Midbrain (tissue), 1 donor: ENCODE measurements at regions not wholly inside any gene's neighbourhood (a gene's known extent, or its start where the extent isn't known, plus 50 kb on each side); places are given as distances from the start of the nearest gene placed in this dataset.
"Not testable (repeated sequence)": the region's sequence is repeated elsewhere in the genome, so short reads cannot be mapped to it uniquely, and the experiment has no call there.

Experiments
- DNase-seq: peaks from one replicate; lab custom pipeline; 2025; lab: John Stamatoyannopoulos, UW

DNA sequence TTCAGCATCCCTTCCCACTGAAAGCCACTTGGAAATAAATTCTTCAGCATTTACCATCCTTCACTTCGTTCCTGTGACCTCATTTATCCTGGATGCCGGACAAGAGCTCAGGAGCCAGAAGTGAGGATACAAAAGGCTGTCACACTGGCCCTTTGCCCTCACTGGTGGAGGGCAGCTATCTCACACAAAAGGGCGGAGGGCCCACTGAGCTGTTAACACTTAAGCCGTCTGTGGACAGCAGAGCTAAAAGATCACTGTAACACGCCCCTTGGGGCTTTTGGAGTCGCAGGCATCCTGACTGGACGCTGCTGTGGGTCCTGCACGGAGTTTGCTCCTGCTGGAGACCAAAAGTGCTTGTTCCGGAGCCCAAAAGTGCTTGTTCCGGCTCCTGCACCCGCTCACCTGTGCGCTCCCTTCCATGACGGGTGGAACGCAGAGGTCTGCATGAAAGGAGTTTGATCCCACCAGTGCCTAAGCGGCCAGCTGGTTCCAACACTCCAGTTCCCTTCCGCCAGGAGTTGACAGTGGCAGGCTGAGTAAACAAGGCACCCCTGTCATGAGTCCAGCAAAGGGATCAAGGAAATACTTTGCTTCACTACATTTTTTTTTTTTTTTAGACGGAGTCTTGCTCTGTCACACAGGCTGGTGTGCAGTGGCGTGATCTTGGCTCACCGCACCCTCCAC is 572.0 kb upstream of the LINC00305 start:
- DNase-seq: no peak

DNA sequence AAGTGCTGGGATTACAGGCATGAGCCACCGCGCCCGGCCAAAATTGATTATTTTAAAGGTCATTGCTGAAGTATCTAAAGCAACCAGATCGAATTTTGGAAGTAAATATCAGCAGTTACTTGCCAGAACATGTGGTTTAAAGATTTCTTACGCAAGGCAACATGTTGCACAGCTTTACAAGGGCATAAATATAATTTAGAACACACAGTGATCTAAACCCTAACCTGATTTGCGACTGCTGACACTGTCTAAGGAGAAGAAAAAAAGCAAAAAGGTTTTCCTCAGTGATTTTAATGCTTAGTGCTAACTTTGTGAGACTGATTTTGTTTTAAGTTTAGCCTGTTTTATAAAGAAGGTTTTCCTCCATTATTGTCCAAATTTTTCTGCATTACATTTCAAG is 569.9 kb upstream of the LINC00305 start:
- DNase-seq: no peak

DNA sequence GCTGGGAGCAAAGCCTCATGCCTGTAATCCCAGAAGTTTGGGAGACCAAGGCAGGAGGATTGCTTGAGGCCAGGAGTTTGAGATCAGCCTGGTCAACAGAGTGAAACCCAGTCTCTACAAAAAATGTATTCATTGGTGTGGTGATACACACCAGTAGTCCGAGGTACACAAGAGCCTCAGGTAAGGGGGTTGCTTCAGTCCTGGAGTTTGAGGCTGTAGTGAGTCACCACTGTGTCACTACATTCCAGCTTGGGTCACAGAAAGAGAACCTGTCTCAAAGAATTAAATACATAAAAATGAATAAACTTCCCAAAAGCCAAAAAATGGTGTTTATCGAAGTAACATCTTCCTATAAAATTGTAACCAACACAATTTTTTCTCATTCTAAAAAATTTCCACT is 568.1 kb upstream of the LINC00305 start:
- DNase-seq: no peak

DNA sequence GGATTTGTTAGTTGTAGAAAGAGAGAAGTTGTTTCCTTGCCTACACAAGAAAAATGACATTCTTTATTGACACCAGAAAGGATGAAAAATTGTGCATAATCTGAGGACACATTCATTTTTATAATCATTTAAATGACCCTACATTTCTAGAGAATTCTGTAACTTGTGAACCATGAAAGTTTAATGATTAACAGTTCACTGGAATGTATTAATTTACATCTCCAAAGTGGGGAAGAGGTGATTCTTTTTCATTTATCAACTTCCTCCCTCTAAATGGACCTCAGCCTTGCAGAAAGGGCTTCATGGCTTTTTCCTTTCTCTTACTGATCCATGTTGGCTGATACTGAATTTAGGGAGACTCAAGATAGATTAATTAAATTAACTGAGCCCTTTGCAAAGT is 565.2 kb upstream of the LINC00305 start:
- no peak for DNase-seq

DNA sequence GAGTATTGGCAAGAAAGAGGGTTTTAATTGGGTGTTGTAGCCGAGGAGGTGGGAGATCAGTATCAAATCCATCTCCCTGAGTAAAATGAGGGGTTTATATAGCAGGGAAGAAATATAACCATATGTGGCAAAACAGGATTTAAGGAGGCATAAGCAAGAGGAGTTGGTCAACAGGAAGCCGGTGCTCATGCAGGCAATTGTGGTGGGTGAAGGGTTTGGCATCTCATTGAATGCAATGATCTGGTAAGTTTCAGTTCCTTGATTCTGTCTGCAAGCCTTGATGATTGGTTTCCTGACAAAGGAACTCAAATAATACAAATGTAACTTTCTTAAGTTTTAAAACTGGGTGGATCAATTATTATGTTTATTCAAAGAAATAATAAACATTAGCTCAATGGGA is 564.4 kb upstream of the LINC00305 start:
- DNase-seq: no peak

DNA sequence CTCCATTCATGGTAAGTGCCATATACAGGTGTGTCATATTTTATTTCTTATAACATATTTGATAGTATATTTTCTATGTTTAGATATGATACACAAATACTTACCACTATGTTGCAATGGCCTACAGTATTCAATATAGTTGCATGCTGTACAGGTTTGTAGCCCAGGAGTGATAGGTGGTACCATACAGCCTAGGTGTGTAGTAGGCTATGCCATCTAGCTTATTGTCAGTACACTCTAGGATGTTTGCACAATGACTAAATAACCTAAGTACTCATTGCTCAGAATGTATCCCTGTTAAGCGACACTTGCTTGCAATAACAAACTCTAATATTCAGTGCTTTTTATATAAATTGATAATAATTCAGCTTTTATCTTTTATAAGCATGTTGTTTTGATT is 563.1 kb upstream of the LINC00305 start:
- no peak for DNase-seq

DNA sequence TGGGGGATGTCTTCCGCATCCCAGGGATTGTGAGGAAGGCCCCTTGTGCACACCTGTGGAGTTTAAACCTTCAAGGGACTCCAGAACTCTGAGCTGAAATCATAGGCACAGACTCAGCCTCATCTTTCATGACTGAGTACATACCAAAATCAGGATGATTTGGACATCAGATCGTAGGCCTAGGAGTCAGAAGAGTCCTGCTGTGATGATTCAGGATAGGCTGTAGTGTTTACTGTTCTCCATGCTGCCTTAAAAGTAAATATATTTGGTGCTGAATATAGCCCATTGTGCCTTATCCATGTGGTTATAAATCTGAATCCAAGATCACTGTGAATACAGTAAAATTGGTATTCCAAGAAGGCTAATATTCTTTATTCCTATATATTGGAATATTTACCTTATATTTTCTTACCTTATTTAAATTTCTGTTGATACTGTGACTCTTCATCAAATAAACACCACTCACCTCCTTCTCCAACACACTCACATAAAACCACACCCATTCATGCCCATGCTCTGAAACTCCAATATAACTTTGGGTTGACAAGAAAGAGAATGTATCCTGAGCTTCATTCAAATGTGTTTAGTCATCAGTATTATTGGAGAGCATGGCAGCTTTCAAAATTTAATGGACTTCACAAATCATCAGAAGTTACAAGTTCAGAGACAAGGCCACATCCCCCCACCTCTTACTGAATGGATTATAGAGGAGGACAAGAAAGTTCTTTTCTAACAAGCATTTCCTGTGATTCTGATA is 561.4 kb upstream of the LINC00305 start:
- DNase-seq: no peak

DNA sequence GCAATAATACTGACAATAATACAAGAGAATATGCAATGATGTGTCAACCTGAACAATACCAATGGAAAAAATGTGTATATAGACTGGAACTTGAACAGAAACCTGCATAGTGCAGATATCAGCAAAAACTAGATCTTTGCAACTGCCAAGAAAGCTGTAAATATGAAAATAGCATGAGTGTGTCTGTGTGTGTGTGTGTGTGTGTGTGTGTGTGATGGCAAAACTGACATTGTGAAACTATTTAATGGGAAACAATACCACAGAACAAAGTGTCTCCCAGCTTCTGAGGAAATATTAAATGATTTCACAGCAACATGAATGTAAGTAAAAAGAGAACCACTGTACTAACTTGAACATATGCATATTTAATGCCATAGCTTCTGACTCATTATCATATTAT is 558.2 kb upstream of the LINC00305 start:
- DNase-seq: no peak

DNA sequence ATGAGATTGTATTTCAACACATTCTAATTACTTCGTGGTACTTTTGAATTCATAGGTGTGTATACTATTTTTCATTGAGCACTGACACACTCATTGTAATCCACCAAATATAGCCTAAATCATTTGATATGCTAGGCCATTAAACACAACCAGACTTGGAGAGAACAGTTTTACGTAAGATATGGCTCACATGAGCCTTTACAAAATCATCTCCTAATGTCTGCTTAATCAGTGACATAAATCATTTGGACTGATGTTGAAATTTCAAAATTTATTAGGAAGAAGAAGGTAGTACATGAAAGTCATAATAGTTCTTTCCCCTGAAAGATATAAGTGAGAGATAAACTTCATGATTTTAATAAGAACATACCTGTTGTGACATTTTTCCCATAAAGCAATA is 550.2 kb upstream of the LINC00305 start:
- DNase-seq: no peak

DNA sequence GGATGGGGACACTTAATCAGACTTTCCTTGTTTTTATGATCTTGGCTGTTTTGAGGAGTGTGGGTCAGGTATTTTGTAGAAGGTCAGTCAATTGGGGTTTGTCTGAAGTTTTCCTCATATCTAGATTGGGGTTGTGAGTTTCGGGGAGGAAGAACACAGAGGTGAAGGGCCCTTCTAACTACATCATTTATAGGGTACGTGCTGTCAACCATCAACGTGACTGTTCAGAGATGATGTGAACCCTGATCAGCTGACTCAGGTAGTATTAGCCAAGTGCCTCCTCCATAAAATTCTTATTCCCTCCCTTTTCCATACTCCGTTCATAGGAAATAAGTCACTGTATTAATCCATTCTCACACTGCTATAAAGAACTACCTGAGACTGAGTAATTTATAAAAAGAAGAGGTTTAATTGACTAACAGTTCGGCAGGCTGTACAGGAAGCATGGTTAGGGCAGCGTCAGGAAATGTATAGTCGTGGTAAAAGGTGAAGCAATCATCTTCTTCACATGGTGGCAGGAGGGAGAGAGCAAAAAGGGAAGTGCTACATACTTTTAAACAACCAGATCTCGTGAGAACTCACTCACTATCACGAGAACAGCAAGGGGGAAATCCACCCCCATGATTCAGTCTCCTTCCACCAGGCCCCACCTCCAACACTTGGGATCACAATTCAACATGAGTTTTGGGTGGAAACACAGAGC is 547.1 kb upstream of the LINC00305 start:
- no peak for DNase-seq

DNA sequence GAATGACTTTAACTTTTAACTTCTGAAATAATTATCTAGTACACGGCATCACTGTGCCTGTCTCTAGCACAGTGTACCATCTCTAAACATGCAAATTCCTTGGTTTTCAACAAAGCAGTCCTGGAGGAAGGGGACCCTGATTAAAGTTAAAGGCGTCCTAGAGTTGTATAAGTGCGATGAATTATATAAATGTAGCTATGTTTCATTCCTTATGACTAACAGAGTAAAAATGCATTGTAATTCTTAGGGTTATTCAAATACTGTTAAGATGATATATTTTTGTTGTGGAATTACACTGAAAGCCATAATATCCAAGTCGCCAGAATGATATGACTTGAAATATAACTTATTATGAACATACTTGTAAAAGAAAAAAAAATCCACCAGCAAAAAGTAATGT is 544.9 kb upstream of the LINC00305 start:
- no peak for DNase-seq

DNA sequence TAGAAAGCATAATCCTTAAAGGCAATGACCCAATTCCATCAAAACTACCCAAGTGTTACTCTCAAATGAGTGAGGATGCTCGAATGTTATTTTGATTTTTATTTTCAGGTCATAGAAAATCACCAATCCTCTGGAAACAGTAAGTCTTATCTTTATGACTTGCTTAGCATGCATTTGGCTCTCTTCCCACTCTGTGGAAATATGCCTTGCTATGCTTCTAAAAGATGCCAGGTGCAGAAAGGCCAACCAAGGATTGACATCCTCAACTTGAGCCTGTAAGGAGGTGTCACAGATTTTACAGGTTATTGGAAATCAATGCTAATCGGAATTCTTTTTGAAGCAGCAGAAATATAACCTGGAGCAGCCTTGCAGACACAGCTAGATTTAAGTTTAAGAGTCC is 543.9 kb upstream of the LINC00305 start:
- DNase-seq: no peak

DNA sequence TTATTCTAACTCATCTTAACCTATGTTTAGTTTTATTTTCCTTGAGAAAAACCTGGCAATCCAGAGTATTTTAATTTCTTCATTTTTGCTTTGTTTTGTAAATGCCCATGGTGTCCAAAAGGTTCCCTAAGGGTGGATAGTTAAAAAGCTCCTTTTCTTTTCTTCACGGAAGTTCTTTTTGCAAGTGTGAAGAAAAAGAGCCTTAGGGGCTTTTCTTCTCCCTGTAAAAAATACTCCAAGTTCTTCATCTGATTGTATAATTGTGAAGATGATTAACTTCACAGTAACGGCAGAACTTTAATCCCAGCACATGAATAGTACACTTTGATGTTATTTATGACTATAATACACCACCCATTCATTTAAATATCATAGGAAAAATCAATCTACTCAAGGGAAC is 530.2 kb upstream of the LINC00305 start:
- DNase-seq: no peak

DNA sequence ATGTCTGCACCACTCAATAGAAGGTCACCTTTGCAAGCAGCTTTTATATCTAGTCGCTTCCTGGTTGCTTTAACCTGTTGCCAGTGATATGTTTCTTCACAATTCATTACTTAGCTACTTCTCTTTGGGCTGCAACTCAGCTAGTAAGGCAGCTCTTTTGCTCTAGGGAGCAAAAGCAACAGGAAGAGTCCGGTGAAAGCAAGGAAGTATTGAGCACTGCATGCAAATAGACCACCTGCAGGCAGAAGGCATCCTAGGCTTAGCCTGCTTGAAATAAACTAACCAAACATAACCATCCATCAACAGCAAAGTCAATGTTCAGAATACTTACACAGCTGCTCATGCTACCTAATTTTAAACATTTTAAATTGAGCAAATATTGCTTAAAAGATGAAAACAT is 529.2 kb upstream of the LINC00305 start:
- no peak for DNase-seq

DNA sequence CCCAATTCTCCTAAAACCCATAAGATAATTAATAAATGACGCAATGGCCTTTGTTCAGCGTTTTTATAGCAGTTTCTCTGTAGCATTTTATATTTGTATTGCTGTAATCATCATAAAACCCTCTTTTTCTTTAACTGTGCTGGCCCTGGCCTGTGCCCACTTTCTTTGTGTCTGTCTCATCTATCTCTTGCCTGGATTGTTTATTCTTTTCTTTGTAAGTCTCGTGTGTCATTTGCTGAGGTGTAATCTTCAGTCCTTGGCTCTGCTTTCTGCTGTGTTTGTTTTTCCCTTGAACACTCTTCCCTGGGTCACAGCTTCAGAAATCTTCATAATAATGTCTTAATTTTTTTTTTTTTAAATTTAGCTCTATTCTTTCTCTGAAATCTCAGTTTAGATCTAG is 525.8 kb upstream of the LINC00305 start:
- DNase-seq: no peak

DNA sequence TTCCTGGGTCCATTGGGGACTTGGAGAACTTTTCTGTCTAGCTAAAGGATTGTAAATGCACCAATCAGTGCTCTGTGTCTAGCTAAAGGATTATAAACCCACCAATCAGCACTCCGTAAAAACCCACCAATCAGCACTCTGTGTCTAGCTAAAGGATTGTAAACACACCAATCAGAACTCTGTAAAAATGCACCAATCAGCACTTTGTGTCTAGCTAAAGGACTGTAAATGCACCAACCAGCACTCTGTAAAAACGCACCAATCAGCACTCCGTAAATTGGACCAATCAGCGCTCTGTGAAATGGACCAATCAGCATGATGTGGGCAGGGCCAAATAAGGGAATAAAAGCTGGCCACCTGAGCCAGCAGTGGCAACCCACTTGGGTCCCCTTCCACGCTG is 522.4 kb upstream of the LINC00305 start:
- not testable (repeated sequence) for DNase-seq

DNA sequence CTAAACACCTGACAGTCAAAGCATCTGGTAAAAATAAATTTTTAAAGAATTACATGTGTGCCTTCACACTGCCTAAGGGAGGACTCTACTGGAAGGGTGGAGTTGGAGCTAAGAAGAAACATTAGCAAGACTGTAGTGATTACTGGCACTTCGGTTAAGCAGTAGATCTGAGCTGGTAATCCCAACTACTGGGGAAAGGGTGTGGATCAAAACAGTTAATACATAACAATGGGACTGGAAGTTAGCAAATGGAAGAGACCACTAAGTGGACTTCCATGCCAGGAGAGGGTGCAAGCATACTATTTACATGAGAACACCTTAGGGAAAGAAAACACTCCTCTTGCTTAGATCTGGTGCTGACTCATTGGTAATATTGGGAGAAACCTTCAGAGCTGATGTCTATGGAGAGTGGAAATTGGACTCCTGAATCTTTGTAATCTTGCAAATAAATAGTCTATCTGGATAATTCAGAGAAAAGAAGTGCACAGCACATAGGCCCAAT is 519.6 kb upstream of the LINC00305 start:
- DNase-seq: no peak

DNA sequence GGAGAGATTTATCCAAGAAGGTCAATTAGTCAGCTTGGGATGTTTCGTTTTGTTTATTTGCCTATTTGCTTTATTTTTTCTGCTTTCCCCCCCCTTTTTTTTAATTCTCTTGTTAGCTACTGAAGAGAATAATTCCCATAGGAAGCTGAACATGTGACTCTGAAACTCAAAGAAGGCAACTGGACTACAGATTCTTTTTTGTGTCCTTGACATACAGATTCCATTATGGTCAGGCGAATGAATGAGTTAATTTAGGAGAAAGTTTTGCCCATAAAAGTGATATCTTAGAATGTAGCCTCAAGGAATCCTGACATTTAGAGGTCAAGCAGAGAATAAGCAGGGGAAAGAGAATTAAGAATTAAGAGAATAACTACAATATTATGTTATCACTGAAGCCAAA is 514.2 kb upstream of the LINC00305 start:
- no peak for DNase-seq

DNA sequence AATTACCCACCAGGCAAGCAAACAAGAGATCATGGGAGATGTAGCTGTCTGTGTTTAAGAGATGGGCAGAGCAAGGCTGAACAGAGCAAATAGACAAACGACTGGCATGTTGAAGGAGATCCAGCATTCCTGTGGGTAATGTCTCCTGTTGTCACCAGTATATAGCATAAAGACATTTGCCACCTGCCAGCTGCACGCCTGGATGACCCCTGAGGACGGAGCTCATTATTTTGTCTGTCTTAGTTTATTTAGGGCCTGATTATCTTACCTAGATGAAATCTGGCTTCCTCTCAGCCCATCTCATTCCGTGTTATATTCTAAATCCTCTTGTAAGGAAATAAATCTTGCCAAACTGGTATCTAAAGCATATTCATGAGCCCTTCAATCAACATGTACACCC is 510.3 kb upstream of the LINC00305 start:
- no peak for DNase-seq

DNA sequence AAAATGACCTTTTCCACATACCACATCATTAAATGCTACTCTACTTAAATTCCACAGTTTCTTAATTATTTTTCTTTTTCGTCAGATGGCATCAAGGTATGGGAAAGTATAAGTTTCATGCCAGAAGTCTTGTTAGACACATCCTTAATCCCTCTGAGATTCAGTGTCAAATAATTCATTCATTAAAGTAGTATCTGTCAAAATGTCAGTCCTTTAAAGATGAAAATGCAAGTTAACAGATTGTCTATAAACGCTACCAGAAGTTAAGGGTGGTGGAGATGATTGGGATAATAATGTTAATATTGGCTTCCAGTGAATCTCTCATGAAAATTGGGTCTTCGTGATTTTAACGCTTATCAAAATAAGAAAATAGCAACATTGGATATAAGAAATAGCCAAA is 504.2 kb upstream of the LINC00305 start:
- no peak for DNase-seq

DNA sequence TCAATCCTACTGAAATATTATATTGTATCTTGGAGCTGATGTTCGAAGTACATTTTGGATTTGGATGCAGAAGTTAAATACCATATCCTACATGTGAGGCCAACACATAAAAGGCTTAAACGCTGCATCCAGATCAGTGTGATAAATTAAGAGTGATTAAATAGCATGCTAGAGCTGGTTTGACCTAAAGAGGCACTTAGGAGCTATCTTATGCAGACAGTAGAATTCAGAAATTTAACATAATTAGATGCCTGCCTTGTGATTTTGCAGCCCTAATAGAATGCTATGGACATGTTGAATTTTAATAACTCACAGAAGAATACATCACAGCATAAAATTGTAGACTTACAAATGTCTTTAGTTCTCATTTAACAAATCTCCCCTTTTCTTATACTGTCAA is 501.2 kb upstream of the LINC00305 start:
- DNase-seq: no peak

DNA sequence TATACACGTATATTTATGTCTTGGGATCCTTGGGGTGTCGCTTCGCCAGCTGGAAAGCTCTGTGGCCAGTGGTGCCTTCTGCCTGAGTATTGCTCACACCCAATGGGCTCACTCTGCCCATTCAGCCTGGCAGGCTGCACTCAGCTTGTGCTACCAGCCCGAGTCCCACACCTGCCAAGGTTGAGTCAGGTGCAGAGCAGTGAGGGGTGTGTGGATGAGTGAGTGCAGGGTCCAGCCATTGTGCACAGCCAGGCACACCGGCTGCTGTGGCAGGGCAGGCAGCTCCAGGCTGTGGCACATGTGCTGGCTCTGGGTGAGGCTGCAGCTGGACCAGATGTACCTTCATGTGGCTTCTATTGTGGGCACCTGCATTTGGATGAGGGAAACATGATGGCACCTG is 496.9 kb upstream of the LINC00305 start:
- DNase-seq: no peak

DNA sequence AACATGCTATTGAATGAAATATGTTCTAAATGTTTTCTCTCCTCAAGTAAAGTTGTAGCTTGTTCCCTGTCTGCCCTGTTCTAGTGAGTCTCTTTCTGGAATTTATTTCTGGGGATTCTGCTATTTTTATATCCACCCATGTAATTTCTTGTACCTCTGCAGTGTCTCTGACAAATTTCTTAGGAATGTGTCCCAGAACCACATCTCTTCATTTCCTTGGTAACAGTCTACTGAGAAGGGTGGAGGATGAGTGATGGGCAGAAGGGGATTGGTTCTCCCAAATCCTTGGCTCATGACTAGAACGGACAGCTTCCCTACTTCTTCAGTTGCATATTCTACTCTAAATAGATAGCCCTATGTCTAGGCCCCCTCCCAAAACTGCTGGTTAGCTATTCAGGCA is 490.6 kb upstream of the LINC00305 start:
- no peak for DNase-seq
